ENCODE measurements at regions not wholly inside any gene's neighbourhood (a gene's known extent, or its start where the extent isn't known, plus 50 kb on each side); places are given as distances from the start of the nearest gene placed in this dataset.

- Mint-ChIP-seq H3K27ac (no peak overlapping the region), H3K36me3 (no peaks in the 10 kb centered on the region)
- H3K27me3 ChIP-seq, result no peaks in the 10 kb centered on the region
Observed at GRCh38 chr3:74344865-74345440, 269.5 kb downstream of the CNTN3 start.

GRCh38 chr3:74343391-74343790 lies 271.1 kb downstream of the CNTN3 start:
- Histone ChIP-seq H3K9ac (no peak overlapping the region), H3K4me1 (no peaks in the 10 kb centered on the region), H3K27ac (no peak overlapping the region), H2AFZ (replicated peaks) (no peak overlapping the region), H3F3A (ENCODE audit: low read depth) (no peaks in the 10 kb centered on the region), H3K27me3 (no peaks in the 10 kb centered on the region), H4K20me1 (ENCODE audit: low read depth) (no peaks in the 10 kb centered on the region), H3K36me3 (no peaks in the 10 kb centered on the region), H3K4me3 (no peak overlapping the region), H3K4me2 (no peak overlapping the region), H3K9me3 (ENCODE audit: low read depth) (no peaks in the 10 kb centered on the region), H3K79me2 (ENCODE audit: low read depth) (no peaks in the 10 kb centered on the region)
- no peaks in the 10 kb centered on the region for H3K4me1 Mint-ChIP-seq
- H3K9me3 Mint-ChIP-seq, result no peaks in the 10 kb centered on the region
- no peaks in the 10 kb centered on the region for H3K27me3 Mint-ChIP-seq (ENCODE audit: insufficient read depth, low read depth)
- H3K27ac Mint-ChIP-seq, result no peak overlapping the region
- DNase-seq (ENCODE audit: low spot score), result no peak
- TF ChIP-seq EZH2 (IDR thresholded peaks at IDR 0.05) (no peak), EZH2phosphoT487 (IDR thresholded peaks at IDR 0.05) (no peak)
- TF ChIP-seq, protein P1, sequence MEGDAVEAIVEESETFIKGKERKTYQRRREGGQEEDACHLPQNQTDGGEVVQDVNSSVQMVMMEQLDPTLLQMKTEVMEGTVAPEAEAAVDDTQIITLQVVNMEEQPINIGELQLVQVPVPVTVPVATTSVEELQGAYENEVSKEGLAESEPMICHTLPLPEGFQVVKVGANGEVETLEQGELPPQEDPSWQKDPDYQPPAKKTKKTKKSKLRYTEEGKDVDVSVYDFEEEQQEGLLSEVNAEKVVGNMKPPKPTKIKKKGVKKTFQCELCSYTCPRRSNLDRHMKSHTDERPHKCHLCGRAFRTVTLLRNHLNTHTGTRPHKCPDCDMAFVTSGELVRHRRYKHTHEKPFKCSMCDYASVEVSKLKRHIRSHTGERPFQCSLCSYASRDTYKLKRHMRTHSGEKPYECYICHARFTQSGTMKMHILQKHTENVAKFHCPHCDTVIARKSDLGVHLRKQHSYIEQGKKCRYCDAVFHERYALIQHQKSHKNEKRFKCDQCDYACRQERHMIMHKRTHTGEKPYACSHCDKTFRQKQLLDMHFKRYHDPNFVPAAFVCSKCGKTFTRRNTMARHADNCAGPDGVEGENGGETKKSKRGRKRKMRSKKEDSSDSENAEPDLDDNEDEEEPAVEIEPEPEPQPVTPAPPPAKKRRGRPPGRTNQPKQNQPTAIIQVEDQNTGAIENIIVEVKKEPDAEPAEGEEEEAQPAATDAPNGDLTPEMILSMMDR (IDR thresholded peaks at IDR 0.05), result no peak
- H3K36me3 Mint-ChIP-seq, result no peaks in the 10 kb centered on the region
- H3K4me3 Mint-ChIP-seq, result no peak overlapping the region

More at GRCh38 chr3:74344865-74345440, 269.5 kb downstream of the CNTN3 start:
- no peak overlapping the region for H3K9ac ChIP-seq
- no peak overlapping the region for H2AFZ ChIP-seq (replicated peaks)
- H3K9me3 Mint-ChIP-seq, result no peaks in the 10 kb centered on the region
- H3K4me2 ChIP-seq, result no peak overlapping the region
- H3K4me3 ChIP-seq, result no peak overlapping the region
- no peaks in the 10 kb centered on the region for H3K27me3 Mint-ChIP-seq (ENCODE audit: insufficient read depth, low read depth)
- H4K20me1 ChIP-seq (ENCODE audit: low read depth), result no peaks in the 10 kb centered on the region
- H3F3A ChIP-seq (ENCODE audit: low read depth), result no peaks in the 10 kb centered on the region
- no peak overlapping the region for H3K4me3 Mint-ChIP-seq
- H3K4me1 Mint-ChIP-seq, result no peaks in the 10 kb centered on the region
- H3K4me1 ChIP-seq, result no peaks in the 10 kb centered on the region
- no peak for DNase-seq (ENCODE audit: low spot score)
- H3K27ac ChIP-seq, result no peak overlapping the region
- TF ChIP-seq, protein P1 (IDR thresholded peaks at IDR 0.05), result no peak
- TF ChIP-seq EZH2 (IDR thresholded peaks at IDR 0.05), result no peak
- TF ChIP-seq EZH2phosphoT487 (IDR thresholded peaks at IDR 0.05), result no peak
- H3K9me3 ChIP-seq (ENCODE audit: low read depth), result no peaks in the 10 kb centered on the region
- H3K79me2 ChIP-seq (ENCODE audit: low read depth), result no peaks in the 10 kb centered on the region
- H3K36me3 ChIP-seq, result no peaks in the 10 kb centered on the region

- Histone ChIP-seq H3F3A (ENCODE audit: low read depth) (no peaks in the 10 kb centered on the region), H3K4me3 (no peak overlapping the region), H4K20me1 (ENCODE audit: low read depth) (no peaks in the 10 kb centered on the region), H3K4me1 (no peaks in the 10 kb centered on the region), H3K9me3 (ENCODE audit: low read depth) (no peaks in the 10 kb centered on the region), H2AFZ (replicated peaks) (no peak overlapping the region), H3K4me2 (no peak overlapping the region), H3K9ac (no peak overlapping the region), H3K79me2 (ENCODE audit: low read depth) (no peaks in the 10 kb centered on the region), H3K27ac (no peak overlapping the region), H3K27me3 (no peaks in the 10 kb centered on the region), H3K36me3 (no peaks in the 10 kb centered on the region)
- Mint-ChIP-seq H3K27ac (no peak overlapping the region), H3K36me3 (peaks cover 2% of the 10 kb centered on the region), H3K27me3 (ENCODE audit: insufficient read depth, low read depth) (peaks cover 2% of the 10 kb centered on the region), H3K4me1 (no peaks in the 10 kb centered on the region), H3K9me3 (no peaks in the 10 kb centered on the region), H3K4me3 (no peak overlapping the region)
- TF ChIP-seq EZH2phosphoT487 (IDR thresholded peaks at IDR 0.05) (no peak), EZH2 (IDR thresholded peaks at IDR 0.05) (no peak)
- TF ChIP-seq, protein P1 (IDR thresholded peaks at IDR 0.05), result no peak
- no peak for DNase-seq (ENCODE audit: low spot score)
Observed at GRCh38 chr3:74338998-74339397, 275.5 kb downstream of the CNTN3 start.

Data from neural progenitor cell (in vitro differentiated cells).